ENCODE measurements at regions not wholly inside any gene's neighbourhood (a gene's known extent, or its start where the extent isn't known, plus 50 kb on each side); places are given as distances from the start of the nearest gene placed in this dataset.
"Not testable (repeated sequence)": the region's sequence is repeated elsewhere in the genome, so short reads cannot be mapped to it uniquely, and the experiment has no call there.

- in situ Hi-C loops (cut with MboI; ENCODE audit: low sequenced_read_pairs), result no loop called here
These were observed 253.9 kb downstream of the AGTPBP1 start for GRCh38 chr9:85487872-85488271.

- in situ Hi-C loops (cut with MboI; ENCODE audit: low sequenced_read_pairs), result no loop called here
These were observed 257.5 kb downstream of the AGTPBP1 start for GRCh38 chr9:85484235-85484634.

GRCh38 chr9:85483208-85483607 is 258.5 kb downstream of the AGTPBP1 start:
- in situ Hi-C loops (cut with MboI; ENCODE audit: low sequenced_read_pairs), result no loop called here

GRCh38 chr9:85479305-85479704 is 262.4 kb downstream of the AGTPBP1 start:
- in situ Hi-C loops (cut with MboI; ENCODE audit: low sequenced_read_pairs), result no loop called here

- in situ Hi-C loops (cut with MboI; ENCODE audit: low sequenced_read_pairs), result no loop called here
These were observed 262.9 kb downstream of the AGTPBP1 start for GRCh38 chr9:85478847-85479246.

GRCh38 chr9:85474896-85475295 is 266.9 kb downstream of the AGTPBP1 start:
- in situ Hi-C loops (cut with MboI; ENCODE audit: low sequenced_read_pairs), result not testable (repeated sequence)

- in situ Hi-C loops (cut with MboI; ENCODE audit: low sequenced_read_pairs), result no loop called here
These were observed 270.0 kb downstream of the AGTPBP1 start for GRCh38 chr9:85471791-85472190.

GRCh38 chr9:85469041-85469440 is 272.7 kb downstream of the AGTPBP1 start:
- in situ Hi-C loops (cut with MboI; ENCODE audit: low sequenced_read_pairs), result no loop called here

GRCh38 chr9:85466834-85467233 is 274.9 kb downstream of the AGTPBP1 start:
- in situ Hi-C loops (cut with MboI; ENCODE audit: low sequenced_read_pairs), result no loop called here

- in situ Hi-C loops (cut with MboI; ENCODE audit: low sequenced_read_pairs), result not testable (repeated sequence)
These were observed 283.5 kb downstream of the AGTPBP1 start for GRCh38 chr9:85458114-85458864.

- in situ Hi-C loops (cut with MboI; ENCODE audit: low sequenced_read_pairs), result no loop called here
These were observed 287.9 kb downstream of the AGTPBP1 start for GRCh38 chr9:85453850-85454249.

GRCh38 chr9:85452841-85453240 is 288.9 kb downstream of the AGTPBP1 start:
- in situ Hi-C loops (cut with MboI; ENCODE audit: low sequenced_read_pairs), result no loop called here

GRCh38 chr9:85451680-85452079 is 290.1 kb downstream of the AGTPBP1 start:
- in situ Hi-C loops (cut with MboI; ENCODE audit: low sequenced_read_pairs), result no loop called here

GRCh38 chr9:85445887-85446286 is 295.9 kb downstream of the AGTPBP1 start:
- in situ Hi-C loops (cut with MboI; ENCODE audit: low sequenced_read_pairs), result no loop called here

- in situ Hi-C loops (cut with MboI; ENCODE audit: low sequenced_read_pairs), result no loop called here
These were observed 297.5 kb downstream of the AGTPBP1 start for GRCh38 chr9:85444243-85444642.

GRCh38 chr9:85443190-85443598 is 298.6 kb downstream of the AGTPBP1 start:
- in situ Hi-C loops (cut with MboI; ENCODE audit: low sequenced_read_pairs), result no loop called here

- in situ Hi-C loops (cut with MboI; ENCODE audit: low sequenced_read_pairs), result no loop called here
These were observed 302.0 kb downstream of the AGTPBP1 start for GRCh38 chr9:85439791-85440190.

GRCh38 chr9:85433956-85434355 is 307.8 kb downstream of the AGTPBP1 start:
- in situ Hi-C loops (cut with MboI; ENCODE audit: low sequenced_read_pairs), result not testable (repeated sequence)

GRCh38 chr9:85433551-85433950 is 308.2 kb downstream of the AGTPBP1 start:
- in situ Hi-C loops (cut with MboI; ENCODE audit: low sequenced_read_pairs), result not testable (repeated sequence)

- in situ Hi-C loops (cut with MboI; ENCODE audit: low sequenced_read_pairs), result no loop called here
These were observed 308.7 kb downstream of the AGTPBP1 start for GRCh38 chr9:85433046-85433445.

- in situ Hi-C loops (cut with MboI; ENCODE audit: low sequenced_read_pairs), result no loop called here
These were observed 309.2 kb downstream of the AGTPBP1 start for GRCh38 chr9:85432599-85432998.

- in situ Hi-C loops (cut with MboI; ENCODE audit: low sequenced_read_pairs), result no loop called here
These were observed 310.2 kb downstream of the AGTPBP1 start for GRCh38 chr9:85431339-85432102.

All from HL-60/S4 (cell line).